Prostate gland (tissue), 2 donors: ENCODE measurements at regions not wholly inside any gene's neighbourhood (a gene's known extent, or its start where the extent isn't known, plus 50 kb on each side); places are given as distances from the start of the nearest gene placed in this dataset.

ENCODE experiments used
- DNase-seq: peaks from one replicate; pipeline ENCODE4 v3.0.0-alpha.2; 2019; ENCODE audit warnings: low spot score
- H3K27ac ChIP-seq, 2 donors: fragments of 200-600 bp; sonication (generic); 2 replicates each; pipeline ENCODE4 v1.5.1; 2017 to 2019
- H3K27me3 ChIP-seq: fragments of 200-600 bp; sonication (generic); replicated peaks from 2 replicates; pipeline ENCODE4 v1.5.1; 2019; ENCODE audit not compliant: insufficient read depth
- H3K36me3 ChIP-seq, 2 donors: fragments of 200-600 bp; sonication (generic); 1 replicate in 1 of 2; 2 replicates in 1 of 2; pipeline versions ENCODE4 v1.5.1 to v1.8.1; 2017 to 2019
- H3K4me1 ChIP-seq: fragments of 200-600 bp; sonication (generic); replicated peaks from 2 replicates; pipeline ENCODE4 v1.5.1; 2019
- H3K4me3 ChIP-seq, 2 donors: fragments of 200-600 bp; sonication (generic); 2 replicates each; pipeline ENCODE4 v1.5.1; 2017 to 2019
- H3K9me3 ChIP-seq: fragments of 200-600 bp; sonication (generic); 2 replicates; pipeline ENCODE4 v1.5.1; 2017
- POLR2A ChIP-seq: fragments of 450-650 bp; IDR thresholded peaks from one replicate; pipeline ENCODE4 v1.6.1; 2016; ENCODE audit warnings: antibody characterized with exemption, mild to moderate bottlenecking
- POLR2AphosphoS5 ChIP-seq: sonication (generic); formaldehyde crosslinking; IDR thresholded peaks from one replicate; pipeline ENCODE4 v1.6.1; 2017; ENCODE audit warnings: antibody characterized with exemption
- WGBS: methylation state at CpG from one replicate; pipeline ENCODE4 v1.1.5; 2018; 5-methylcytosine and 5-hydroxymethylcytosine counted together
- intact Hi-C: fragments of 100-400 bp; cut with DNase I; formaldehyde crosslinking; loops from one replicate; pipeline ENCODE4 v1.14.2; 2022
- TF ChIP-seq, protein P1 (sequence below), 4 experiments: fragments of 200-600 bp in 2 of 4; fragments of 450-650 bp in 2 of 4; sonication (generic) in 2 of 4; IDR thresholded peaks; 1 replicate in 3 of 4; 2 replicates in 1 of 4; pipeline ENCODE4 v1.5.1; 2016 to 2019; ENCODE audit warnings: antibody characterized with exemption in 4 of 4, mild to moderate bottlenecking in 2 of 4, moderate library complexity in 2 of 4

DNA sequence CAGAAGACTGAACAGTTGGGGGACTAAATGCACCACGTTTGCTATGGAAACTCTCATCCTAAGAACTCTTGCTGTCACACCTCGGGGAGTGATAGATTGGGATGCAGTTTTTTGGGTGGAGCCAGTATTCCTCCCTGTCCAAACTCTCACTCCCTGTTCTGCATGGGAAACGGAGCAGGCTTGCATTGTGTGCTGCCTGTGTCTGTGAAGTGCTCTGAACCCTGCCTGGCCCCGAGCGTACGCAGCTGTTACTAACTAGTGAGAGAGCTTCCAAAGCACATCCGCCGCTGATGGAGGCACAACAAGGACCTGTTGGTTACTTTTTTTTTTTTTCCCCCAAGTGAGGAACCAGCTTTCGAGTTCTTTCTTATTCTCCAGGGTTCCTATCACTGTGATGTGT, 195.5 kb downstream of the ANAPC1 start:
- DNase-seq: no peak
- Histone ChIP-seq H3K4me3 (no peak overlapping the region), H3K27me3 (no peaks in the 10 kb centered on the region), H3K9me3 (no peaks in the 10 kb centered on the region), H3K4me1 (no peaks in the 10 kb centered on the region), H3K27ac (no peak overlapping the region), H3K36me3 (no peaks in the 10 kb centered on the region)
- whole genome bisulfite sequencing: 73% methylated on average over 9 of the region's 9 CpGs
- intact Hi-C loops: no loop called here
- TF ChIP-seq POLR2AphosphoS5 (no peak), POLR2A (no peak)
- TF ChIP-seq, protein P1, sequence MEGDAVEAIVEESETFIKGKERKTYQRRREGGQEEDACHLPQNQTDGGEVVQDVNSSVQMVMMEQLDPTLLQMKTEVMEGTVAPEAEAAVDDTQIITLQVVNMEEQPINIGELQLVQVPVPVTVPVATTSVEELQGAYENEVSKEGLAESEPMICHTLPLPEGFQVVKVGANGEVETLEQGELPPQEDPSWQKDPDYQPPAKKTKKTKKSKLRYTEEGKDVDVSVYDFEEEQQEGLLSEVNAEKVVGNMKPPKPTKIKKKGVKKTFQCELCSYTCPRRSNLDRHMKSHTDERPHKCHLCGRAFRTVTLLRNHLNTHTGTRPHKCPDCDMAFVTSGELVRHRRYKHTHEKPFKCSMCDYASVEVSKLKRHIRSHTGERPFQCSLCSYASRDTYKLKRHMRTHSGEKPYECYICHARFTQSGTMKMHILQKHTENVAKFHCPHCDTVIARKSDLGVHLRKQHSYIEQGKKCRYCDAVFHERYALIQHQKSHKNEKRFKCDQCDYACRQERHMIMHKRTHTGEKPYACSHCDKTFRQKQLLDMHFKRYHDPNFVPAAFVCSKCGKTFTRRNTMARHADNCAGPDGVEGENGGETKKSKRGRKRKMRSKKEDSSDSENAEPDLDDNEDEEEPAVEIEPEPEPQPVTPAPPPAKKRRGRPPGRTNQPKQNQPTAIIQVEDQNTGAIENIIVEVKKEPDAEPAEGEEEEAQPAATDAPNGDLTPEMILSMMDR (IDR thresholded peaks at IDR 0.05): no peak

DNA sequence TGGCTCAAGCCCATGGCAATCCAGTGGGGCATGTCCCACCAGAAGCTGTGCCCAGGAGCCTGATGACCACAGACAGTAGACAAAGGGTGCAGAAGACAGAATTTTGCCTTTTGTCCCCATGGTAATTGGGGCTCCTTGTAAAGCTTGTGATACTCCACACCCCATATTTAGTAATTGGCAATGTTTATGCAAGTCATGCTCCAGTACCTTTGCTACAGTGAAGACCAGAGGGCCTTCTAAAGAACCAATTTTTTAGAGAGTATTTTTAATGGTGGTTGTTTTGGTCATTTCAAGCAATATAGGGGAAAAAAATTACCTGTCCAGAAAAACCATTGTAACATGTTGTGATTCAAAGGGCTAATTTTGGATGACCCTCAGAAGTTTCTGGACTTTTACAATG, 194.8 kb downstream of the ANAPC1 start:
- Histone ChIP-seq H3K36me3 (no peaks in the 10 kb centered on the region), H3K9me3 (no peaks in the 10 kb centered on the region), H3K4me1 (no peaks in the 10 kb centered on the region), H3K4me3 (no peak overlapping the region), H3K27ac (no peak overlapping the region), H3K27me3 (no peaks in the 10 kb centered on the region)
- intact Hi-C loops: no loop called here
- no peak for DNase-seq
- TF ChIP-seq, protein P1 (IDR thresholded peaks at IDR 0.05): no peak
- TF ChIP-seq POLR2AphosphoS5: no peak

DNA sequence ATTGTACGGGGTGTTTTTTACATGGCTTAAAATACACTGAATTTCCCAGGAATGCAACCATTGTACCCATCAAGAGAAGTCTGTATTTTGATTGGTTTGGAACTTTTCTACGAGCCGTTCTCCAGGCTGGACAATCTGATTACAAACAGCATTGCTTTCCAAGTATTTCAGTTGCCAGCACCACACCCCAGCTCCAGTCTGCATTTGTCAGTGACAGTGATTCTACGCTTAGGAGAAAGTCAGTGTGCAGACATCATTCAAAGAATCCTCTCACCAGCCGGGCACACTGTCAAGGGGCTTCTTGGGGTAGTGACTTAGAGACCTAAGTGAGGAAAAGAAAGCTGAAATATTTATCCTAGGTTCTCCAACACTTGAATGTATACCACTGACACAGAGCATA, 194.1 kb downstream of the ANAPC1 start:
- no peak overlapping the region for H3K27ac ChIP-seq
- H3K9me3 ChIP-seq: no peaks in the 10 kb centered on the region
- no peaks in the 10 kb centered on the region for H3K27me3 ChIP-seq
- H3K4me1 ChIP-seq: no peaks in the 10 kb centered on the region
- intact Hi-C loops: no loop called here
- H3K36me3 ChIP-seq: no peaks in the 10 kb centered on the region
- 60% methylated on average over 5 of the region's 5 CpGs for WGBS
- H3K4me3 ChIP-seq: no peak overlapping the region
- TF ChIP-seq, protein P1 (IDR thresholded peaks at IDR 0.05): no peak
- no peak for DNase-seq

DNA sequence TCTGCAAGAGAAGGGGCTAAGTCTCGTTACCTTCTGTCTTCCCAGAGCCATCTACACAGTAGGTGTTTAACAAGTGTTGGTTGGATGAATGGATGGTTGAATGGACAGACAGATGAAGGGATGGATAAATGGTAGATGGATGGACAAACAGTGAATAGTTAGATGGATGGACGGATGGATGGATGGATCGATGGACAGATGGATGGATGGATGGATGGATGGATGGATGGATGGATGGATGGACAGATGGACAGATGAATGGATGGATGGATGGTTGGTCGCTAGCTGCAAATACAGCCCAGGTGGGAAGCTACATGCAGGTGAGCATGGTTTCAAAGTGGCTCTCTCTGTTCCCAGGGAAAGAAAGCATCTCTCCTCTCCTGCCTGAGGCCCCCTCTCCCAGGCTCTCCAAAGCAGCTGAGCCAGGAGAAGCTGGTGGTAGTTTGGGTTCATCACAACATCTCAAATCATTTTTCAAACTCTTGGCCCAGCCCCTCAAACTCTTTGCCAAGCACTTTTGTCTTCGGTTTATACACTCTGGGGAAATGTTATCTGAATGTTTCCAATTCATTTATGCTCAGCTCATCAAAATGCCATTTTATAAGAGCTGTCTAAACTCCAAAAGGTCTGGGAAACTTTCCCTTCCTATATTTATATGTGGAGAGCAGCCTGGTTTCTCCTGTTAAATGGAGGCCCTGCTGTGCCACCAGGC, 192.7 kb downstream of the ANAPC1 start:
- no peaks in the 10 kb centered on the region for H3K36me3 ChIP-seq
- H3K4me3 ChIP-seq: no peak overlapping the region
- H3K27me3 ChIP-seq: no peaks in the 10 kb centered on the region
- no peak overlapping the region for H3K27ac ChIP-seq
- WGBS: 81% methylated on average over 5 of the region's 5 CpGs
- no peak for DNase-seq
- no peaks in the 10 kb centered on the region for H3K9me3 ChIP-seq
- intact Hi-C loops: no loop called here
- H3K4me1 ChIP-seq: no peaks in the 10 kb centered on the region
- no peak for TF ChIP-seq POLR2AphosphoS5
- TF ChIP-seq, protein P1 (IDR thresholded peaks at IDR 0.05): no peak

DNA sequence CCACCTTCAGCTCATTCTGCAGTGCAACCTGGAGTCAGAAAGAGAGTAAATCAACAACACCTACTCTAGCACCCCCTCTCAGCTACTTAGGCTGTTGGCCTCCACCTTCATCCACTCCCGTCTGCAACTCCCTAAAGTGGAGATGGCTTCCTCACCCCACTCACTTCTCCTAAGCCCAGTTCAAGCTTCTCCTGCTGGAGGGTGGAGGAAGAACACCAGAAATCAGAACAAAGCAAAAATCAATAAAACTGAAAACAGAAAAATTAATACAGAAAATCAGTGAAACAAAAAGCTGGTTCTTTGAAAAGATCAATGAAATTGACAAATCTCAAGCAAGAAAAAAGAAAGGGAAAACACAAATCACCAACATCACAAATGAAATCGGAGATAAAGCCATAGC, 191.7 kb downstream of the ANAPC1 start:
- WGBS: 94% methylated on average over 2 of the region's 2 CpGs
- intact Hi-C loops: no loop called here
- H3K4me3 ChIP-seq: no peak overlapping the region
- H3K27ac ChIP-seq: no peak overlapping the region
- no peaks in the 10 kb centered on the region for H3K36me3 ChIP-seq
- TF ChIP-seq POLR2AphosphoS5: no peak
- no peaks in the 10 kb centered on the region for H3K27me3 ChIP-seq
- H3K9me3 ChIP-seq: no peaks in the 10 kb centered on the region
- H3K4me1 ChIP-seq: no peaks in the 10 kb centered on the region
- no peak for DNase-seq
